Neural cell (in vitro differentiated cells): ENCODE measurements at regions not wholly inside any gene's neighbourhood (a gene's known extent, or its start where the extent isn't known, plus 50 kb on each side); places are given as distances from the start of the nearest gene placed in this dataset.

Experiments used
- H2AFZ ChIP-seq: fragments of 200-600, 300-800 bp; sonication (generic), shearing (Covaris generic); 2 replicates; pipeline ENCODE4 v1.6.0; 2014; ENCODE audit warnings: low read depth, mild to moderate bottlenecking, antibody characterized with exemption, low read length, moderate library complexity
- H3F3A ChIP-seq: fragments of 200-600 bp; shearing (Covaris generic); 2 replicates; pipeline ENCODE4 v1.6.1; 2016; ENCODE audit warnings: mild to moderate bottlenecking, moderate library complexity, mixed read lengths, antibody characterized with exemption, low read length; ENCODE audit not compliant: insufficient read depth, poor library complexity, severe bottlenecking
- H3K27ac ChIP-seq: fragments of 200-600, 300-800 bp; sonication (generic), shearing (Covaris generic); 2 replicates; pipeline ENCODE4 v1.5.1; 2014; ENCODE audit warnings: mild to moderate bottlenecking, low read length, moderate library complexity
- H3K27me3 ChIP-seq: fragments of 300-800, 200-600 bp; sonication (generic), shearing (Covaris generic); 2 replicates; pipeline ENCODE4 v1.6.0; 2014; ENCODE audit warnings: mild to moderate bottlenecking, low read depth, low read length, moderate library complexity; ENCODE audit not compliant: insufficient read depth
- H3K36me3 ChIP-seq: fragments of 300-800, 200-600 bp; sonication (generic), shearing (Covaris generic); 2 replicates; pipeline ENCODE4 v1.5.1; 2014; ENCODE audit warnings: mild to moderate bottlenecking, antibody characterized with exemption, low read length, moderate library complexity; ENCODE audit not compliant: insufficient read depth
- H3K4me2 ChIP-seq: fragments of 300-800, 200-600 bp; sonication (generic), shearing (Covaris generic); 2 replicates; pipeline ENCODE4 v1.6.0; 2014; ENCODE audit warnings: mild to moderate bottlenecking, low read length
- H3K4me3 ChIP-seq: fragments of 300-800, 200-600 bp; sonication (generic), shearing (Covaris generic); 2 replicates; pipeline ENCODE4 v1.5.1; 2014; ENCODE audit warnings: mild to moderate bottlenecking, low read length, moderate library complexity
- H3K79me2 ChIP-seq: fragments of 200-600 bp; shearing (Covaris generic); replicated peaks from 2 replicates; pipeline ENCODE4 v1.6.0; 2014; ENCODE audit warnings: mild to moderate bottlenecking, low read length, moderate library complexity; ENCODE audit not compliant: insufficient read depth
- H3K9ac ChIP-seq: fragments of 300-800, 200-600 bp; sonication (generic), shearing (Covaris generic); 2 replicates; pipeline ENCODE4 v1.6.1; 2016; ENCODE audit warnings: mild to moderate bottlenecking, low read length, mixed read lengths
- H3K9me2 ChIP-seq: fragments of 200-600 bp; shearing (Covaris generic); 2 replicates; pipeline ENCODE4 v1.6.1; 2016; ENCODE audit warnings: mild to moderate bottlenecking, low read length, mixed read lengths; ENCODE audit not compliant: insufficient read depth
- H3K9me3 ChIP-seq: fragments of 200-600, 300-800 bp; sonication (generic), shearing (Covaris generic); 2 replicates; pipeline ENCODE4 v1.6.1; 2016; ENCODE audit warnings: mild to moderate bottlenecking, mixed run types, low read length, moderate library complexity, mixed read lengths
- H4K20me1 ChIP-seq: fragments of 200-600 bp; shearing (Covaris generic); 2 replicates; pipeline ENCODE4 v1.6.1; 2016; ENCODE audit warnings: mild to moderate bottlenecking, mixed run types; ENCODE audit not compliant: insufficient read depth
- CTCF ChIP-seq: fragments of 450-650 bp; IDR thresholded peaks from 2 replicates; pipeline ENCODE4 v1.5.1; 2014; ENCODE audit warnings: antibody characterized with exemption, mild to moderate bottlenecking, moderate library complexity; ENCODE audit not compliant: poor library complexity, severe bottlenecking
- EP300 ChIP-seq: fragments of 450-650 bp; conservative IDR thresholded peaks from 2 replicates; pipeline ENCODE4 v1.6.1; 2014; ENCODE audit warnings: antibody characterized with exemption, mild to moderate bottlenecking, moderate library complexity; ENCODE audit not compliant: poor library complexity, severe bottlenecking
- EZH2 ChIP-seq: fragments of 200-600, 300-800 bp; shearing (Covaris generic), sonication (generic); IDR thresholded peaks from 2 replicates; pipeline ENCODE4 v1.6.1; 2014; ENCODE audit warnings: antibody characterized with exemption, low read length, borderline replicate concordance, mild to moderate bottlenecking; ENCODE audit not compliant: insufficient read depth, poor library complexity, severe bottlenecking
- MXI1 ChIP-seq: fragments of 450-650 bp; conservative IDR thresholded peaks from 2 replicates; pipeline ENCODE4 v1.6.1; 2014; ENCODE audit warnings: antibody characterized with exemption, mild to moderate bottlenecking; ENCODE audit not compliant: poor library complexity, severe bottlenecking
- POLR2AphosphoS5 ChIP-seq: IDR thresholded peaks from 2 replicates; pipeline ENCODE4 v1.6.1; 2012
- RAD21 ChIP-seq: fragments of 450-650 bp; conservative IDR thresholded peaks from 2 replicates; pipeline ENCODE4 v1.6.1; 2014; ENCODE audit warnings: antibody characterized with exemption, mild to moderate bottlenecking, moderate library complexity
- REST ChIP-seq: IDR thresholded peaks from 2 replicates; pipeline ENCODE4 v1.6.1; 2012; ENCODE audit warnings: borderline replicate concordance
- SMC3 ChIP-seq: fragments of 450-650 bp; conservative IDR thresholded peaks from 2 replicates; pipeline ENCODE4 v1.6.1; 2014; ENCODE audit warnings: antibody characterized with exemption, mild to moderate bottlenecking, moderate library complexity; ENCODE audit not compliant: poor library complexity
- TAF1 ChIP-seq: IDR thresholded peaks from 2 replicates; pipeline ENCODE4 v1.6.1; 2012; ENCODE audit warnings: low read depth

- no peak overlapping the region for H3K27ac ChIP-seq
- H3K9me2 ChIP-seq = no peaks in the 10 kb centered on the region
- H3K36me3 ChIP-seq = no peaks in the 10 kb centered on the region
- H3F3A ChIP-seq = no peaks in the 10 kb centered on the region
- H3K27me3 ChIP-seq = no peaks in the 10 kb centered on the region
- H3K79me2 ChIP-seq = no peaks in the 10 kb centered on the region
- H3K4me2 ChIP-seq = no peak overlapping the region
- no peak overlapping the region for H3K9ac ChIP-seq
- TF ChIP-seq CTCF (no peak), SMC3 (no peak), EP300 (no peak), REST (no peak), POLR2AphosphoS5 (no peak), RAD21 (no peak), EZH2 (no peak), MXI1 (no peak), TAF1 (no peak)
- H3K9me3 ChIP-seq = no peaks in the 10 kb centered on the region
- H3K4me3 ChIP-seq = no peak overlapping the region
- H4K20me1 ChIP-seq = no peaks in the 10 kb centered on the region
- no peak overlapping the region for H2AFZ ChIP-seq
Observed at GRCh38 chr12:124418156-124418555, 123.3 kb downstream of the RFLNA start.

- no peaks in the 10 kb centered on the region for H3K36me3 ChIP-seq
- H3K9ac ChIP-seq = no peak overlapping the region
- no peak overlapping the region for H2AFZ ChIP-seq
- H4K20me1 ChIP-seq = no peaks in the 10 kb centered on the region
- H3K27ac ChIP-seq = no peak overlapping the region
- no peak overlapping the region for H3K4me2 ChIP-seq
- H3K79me2 ChIP-seq = no peaks in the 10 kb centered on the region
- no peak overlapping the region for H3K4me3 ChIP-seq
- no peaks in the 10 kb centered on the region for H3K9me3 ChIP-seq
- H3K27me3 ChIP-seq = no peaks in the 10 kb centered on the region
- no peaks in the 10 kb centered on the region for H3F3A ChIP-seq
- no peaks in the 10 kb centered on the region for H3K9me2 ChIP-seq
- no peak for TF ChIP-seq REST
- TF ChIP-seq POLR2AphosphoS5 = no peak
- TF ChIP-seq RAD21 = no peak
- TF ChIP-seq MXI1 = no peak
- TF ChIP-seq TAF1 = no peak
- TF ChIP-seq EZH2 = no peak
- TF ChIP-seq CTCF = no peak
- TF ChIP-seq SMC3 = no peak
- no peak for TF ChIP-seq EP300
Observed at GRCh38 chr12:124416516-124417395, 121.9 kb downstream of the RFLNA start.
